ENCODE measurements at regions not wholly inside any gene's neighbourhood (a gene's known extent, or its start where the extent isn't known, plus 50 kb on each side); places are given as distances from the start of the nearest gene placed in this dataset.

- TF ChIP-seq POLR2A (IDR thresholded peaks at IDR 0.05) (no peak), CTCF (IDR thresholded peaks at IDR 0.05) (no peak)
These were observed 417.5 kb upstream of the OPRM1 start for GRCh38 chr6:153621491-153621890.

Measured in right lobe of liver (tissue), 4 donors.